ENCODE measurements at regions not wholly inside any gene's neighbourhood (a gene's known extent, or its start where the extent isn't known, plus 50 kb on each side); places are given as distances from the start of the nearest gene placed in this dataset.

DNA sequence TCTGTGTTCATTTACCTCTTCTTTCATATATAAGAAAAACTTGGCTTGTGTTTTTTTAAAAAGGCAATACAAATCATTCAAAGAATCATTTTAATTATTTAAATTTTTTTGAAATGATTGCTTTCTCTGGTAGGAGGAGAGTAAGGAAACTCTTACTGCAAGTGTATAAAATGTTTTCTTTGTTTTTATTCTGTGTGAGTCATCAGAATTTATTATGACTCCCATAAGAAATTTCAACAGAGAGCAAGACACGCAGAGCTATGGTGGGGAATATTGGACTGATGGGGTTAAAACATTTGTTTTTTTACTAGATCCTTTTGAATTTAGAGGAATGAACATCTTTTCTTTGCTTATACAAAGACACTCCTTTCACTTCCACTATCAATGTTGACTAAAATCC, 119.1 kb upstream of the ATXN7L3B start:
- DNase-seq = no peak

- no peak for DNase-seq
These were observed 112.9 kb upstream of the ATXN7L3B start for GRCh38 chr12:74424778-74425177.

DNA sequence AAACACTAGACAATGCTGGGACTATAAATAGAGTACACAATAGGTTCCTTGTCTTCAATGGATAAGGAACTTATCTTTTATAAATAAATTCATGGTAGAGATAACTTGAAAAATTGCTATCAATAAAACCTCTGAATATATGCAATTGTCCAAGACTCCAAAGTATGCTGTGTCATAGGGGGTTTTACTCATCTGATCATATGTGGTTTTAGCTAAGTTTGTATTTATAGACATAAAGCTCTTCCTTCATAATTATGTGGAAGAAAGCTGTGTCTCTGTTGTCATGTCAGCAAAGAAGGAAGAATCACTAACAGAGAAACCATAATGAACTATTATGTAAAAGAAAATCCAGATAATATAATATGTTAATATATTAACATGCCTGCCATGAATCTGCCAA, 111.5 kb upstream of the ATXN7L3B start:
- DNase-seq = no peak

DNA sequence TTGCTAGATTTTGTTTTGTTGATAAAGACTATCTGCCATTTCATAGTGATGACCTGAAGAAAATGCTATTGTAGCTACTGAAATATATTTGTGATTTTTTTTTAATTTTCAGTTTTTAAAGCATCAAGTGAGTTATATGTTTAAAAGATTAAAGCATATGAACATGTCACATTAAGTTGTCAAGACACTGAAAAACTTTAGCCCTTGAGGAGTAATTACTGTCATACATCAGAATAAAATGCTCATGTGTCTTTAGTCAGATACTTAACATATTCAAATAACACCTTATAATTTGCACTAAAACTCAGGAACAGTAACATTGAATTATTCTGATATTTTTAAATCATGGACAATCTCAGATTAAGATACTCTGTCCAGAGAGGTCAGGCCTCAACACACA, 108.1 kb upstream of the ATXN7L3B start:
- no peak for DNase-seq

DNA sequence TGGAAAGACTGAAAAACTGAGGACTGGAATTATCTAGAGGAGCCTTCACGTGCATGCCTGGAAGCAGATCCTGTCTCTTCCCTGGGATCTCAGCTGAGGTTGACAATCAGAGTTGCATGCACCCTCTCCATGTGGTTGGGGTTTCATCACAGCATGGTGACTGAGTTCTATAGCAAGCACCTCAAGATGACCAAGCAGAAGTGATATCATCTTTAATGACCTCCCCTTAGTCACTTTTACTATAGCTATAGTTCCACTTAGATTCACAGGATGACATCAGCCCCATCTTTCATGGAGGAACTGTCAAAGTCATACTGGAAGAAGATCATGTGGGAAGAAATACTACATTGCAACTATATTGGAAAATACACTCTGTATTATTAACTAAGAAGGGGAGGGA, 105.8 kb upstream of the ATXN7L3B start:
- no peak for DNase-seq

DNA sequence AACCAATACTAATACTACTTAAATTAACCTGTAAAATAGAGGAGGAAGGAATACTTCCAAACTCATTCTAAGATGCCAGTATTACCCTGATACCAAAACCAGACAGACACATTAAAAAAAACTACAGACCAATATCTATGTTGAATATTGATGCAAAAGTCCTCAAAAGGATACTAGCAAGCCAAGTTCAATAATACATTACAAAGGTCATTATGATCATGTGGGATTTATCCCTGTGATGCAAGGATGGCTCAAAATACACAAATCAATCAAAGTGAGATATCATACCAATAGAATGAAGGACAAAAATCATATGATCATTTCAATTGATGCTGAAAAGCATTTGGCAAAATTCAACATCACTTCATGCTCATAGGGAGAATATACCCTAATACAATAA, 97.2 kb upstream of the ATXN7L3B start:
- DNase-seq = no peak

- no peak for DNase-seq
These were observed 95.8 kb upstream of the ATXN7L3B start for GRCh38 chr12:74441872-74442271.

- no peak for DNase-seq
These were observed 91.2 kb upstream of the ATXN7L3B start for GRCh38 chr12:74446466-74446865.

GRCh38 chr12:74449872-74450271, 87.8 kb upstream of the ATXN7L3B start:
- DNase-seq = no peak

DNA sequence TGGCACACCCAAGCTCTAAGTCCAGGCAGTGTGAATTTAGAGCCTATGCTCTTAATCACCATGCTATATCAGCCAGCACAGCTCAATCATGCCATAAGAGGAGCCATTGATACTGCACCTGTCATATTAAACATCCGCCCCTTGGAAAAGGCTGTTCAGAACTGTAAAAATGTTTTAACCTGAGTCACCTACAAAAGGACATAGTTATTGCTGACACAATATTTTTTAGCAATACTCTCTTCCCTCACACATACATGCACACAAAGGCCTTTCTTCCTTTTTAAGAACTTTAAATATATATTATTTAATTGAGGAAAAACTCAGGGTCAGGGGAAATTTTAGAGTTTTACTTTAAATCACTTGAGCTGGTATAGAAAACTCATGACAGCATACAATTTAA, 83.5 kb upstream of the ATXN7L3B start:
- no peak for DNase-seq

GRCh38 chr12:74455429-74455828, 82.2 kb upstream of the ATXN7L3B start:
- no peak for DNase-seq

- DNase-seq = no peak
These were observed 81.2 kb upstream of the ATXN7L3B start for GRCh38 chr12:74456431-74456830.

- DNase-seq = no peak
These were observed 69.2 kb upstream of the ATXN7L3B start for GRCh38 chr12:74468401-74468800.

DNA sequence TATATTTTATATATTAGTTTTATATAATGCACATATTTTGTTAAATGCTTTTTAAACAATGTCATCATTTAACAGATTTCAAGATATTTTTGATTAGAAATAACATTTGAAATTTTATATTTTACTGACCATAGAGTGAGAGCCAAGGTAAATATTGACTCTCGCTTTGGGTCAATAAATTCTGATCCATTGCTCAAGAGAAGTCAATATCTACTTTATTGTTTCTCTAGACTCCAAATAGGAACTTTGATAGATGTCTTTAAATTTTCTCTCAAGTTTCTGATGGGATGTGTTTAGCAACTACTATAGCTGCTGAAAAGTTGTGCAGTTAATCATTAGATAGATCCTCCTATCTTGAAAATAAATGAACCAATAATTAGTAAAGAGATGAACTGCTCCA, 61.4 kb upstream of the ATXN7L3B start:
- no peak for DNase-seq

DNA sequence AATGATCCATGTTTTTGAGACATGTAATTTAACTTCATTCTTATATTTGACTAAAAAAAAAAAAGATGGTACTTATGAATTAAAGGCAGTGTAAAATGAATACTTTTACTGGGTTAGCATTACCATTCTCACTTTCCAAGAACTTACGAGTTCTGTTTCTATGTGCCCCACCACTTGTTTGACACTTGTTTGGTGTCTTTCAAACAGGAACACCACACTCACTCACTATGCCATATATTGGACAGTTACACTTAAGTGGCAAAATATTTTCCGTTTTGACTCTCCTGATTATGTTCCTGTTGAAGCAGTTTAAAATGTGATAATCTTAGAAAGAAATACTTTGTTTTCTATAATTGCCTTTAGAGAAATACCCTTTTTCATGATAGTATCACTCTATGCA, 56.6 kb upstream of the ATXN7L3B start:
- no peak for DNase-seq

GRCh38 chr12:74482115-74482514, 55.5 kb upstream of the ATXN7L3B start:
- no peak for DNase-seq

GRCh38 chr12:74483057-74483456, 54.6 kb upstream of the ATXN7L3B start:
- DNase-seq = no peak
